ENCODE measurements at regions not wholly inside any gene's neighbourhood (a gene's known extent, or its start where the extent isn't known, plus 50 kb on each side); places are given as distances from the start of the nearest gene placed in this dataset.

GRCh38 chr2:134785659-134786430 is 52.6 kb upstream of the ACMSD start:
- Histone ChIP-seq H3K9me3 (ENCODE audit: control insufficient read depth in 2 of 3, insufficient read depth in 1 of 3, low read length in 3 of 3) (no peaks in the 10 kb centered on the region), H3K4me3 (ENCODE audit: low read length in 3 of 3) (no peak overlapping the region), H3K9ac (ENCODE audit: low read length in 3 of 3) (no peak overlapping the region), H3K27me3 (ENCODE audit: control insufficient read depth, insufficient read depth, low read length) (no peaks in the 10 kb centered on the region), H3K4me1 (ENCODE audit: control insufficient read depth in 2 of 3, insufficient read depth in 2 of 3, low read depth in 1 of 3, low read length in 3 of 3) (no peaks in the 10 kb centered on the region), H3K36me3 (ENCODE audit: control insufficient read depth in 2 of 3, insufficient read depth in 3 of 3, low read length in 3 of 3) (no peaks in the 10 kb centered on the region), H3K27ac (ENCODE audit: low read depth in 2 of 2, low read length in 2 of 2) (no peak overlapping the region)
- FAIRE-seq (no peak), DNase-seq (no peak)
- TF ChIP-seq CTCF (IDR thresholded peaks at IDR 0.05; ENCODE audit: borderline replicate concordance, extremely low read depth, insufficient read depth), result no peak
- intact Hi-C loops (cut with DNase I), result no loop called here

- Histone ChIP-seq H3K36me3 (ENCODE audit: control insufficient read depth in 2 of 3, insufficient read depth in 3 of 3, low read length in 3 of 3) (no peaks in the 10 kb centered on the region), H3K27ac (ENCODE audit: low read depth in 2 of 2, low read length in 2 of 2) (no peak overlapping the region), H3K27me3 (ENCODE audit: control insufficient read depth, insufficient read depth, low read length) (no peaks in the 10 kb centered on the region), H3K9ac (ENCODE audit: low read length in 3 of 3) (no peak overlapping the region), H3K4me3 (ENCODE audit: low read length in 3 of 3) (no peak overlapping the region), H3K9me3 (ENCODE audit: control insufficient read depth in 2 of 3, insufficient read depth in 1 of 3, low read length in 3 of 3) (no peaks in the 10 kb centered on the region), H3K4me1 (ENCODE audit: control insufficient read depth in 2 of 3, insufficient read depth in 2 of 3, low read depth in 1 of 3, low read length in 3 of 3) (no peaks in the 10 kb centered on the region)
- intact Hi-C loops (cut with DNase I), result no loop called here
- no peak for TF ChIP-seq CTCF (IDR thresholded peaks at IDR 0.05; ENCODE audit: borderline replicate concordance, extremely low read depth, insufficient read depth)
- FAIRE-seq, result no peak
- DNase-seq, result no peak
Measured at GRCh38 chr2:134788417-134788816, 50.0 kb upstream of the ACMSD start.

All from kidney (tissue), 13 donors.